IMR-90 (cell line): ENCODE measurements at regions not wholly inside any gene's neighbourhood (a gene's known extent, or its start where the extent isn't known, plus 50 kb on each side); places are given as distances from the start of the nearest gene placed in this dataset.

ENCODE experiments used
- ATAC-seq: fragments of 200-7000 bp; cut with Tn5 transposase; 2 replicates; pipeline ENCODE4 v1.9.1; 2020; ENCODE audit warnings: low read depth, mild to moderate bottlenecking, moderate library complexity
- BruUV-seq: library from RNA; stranded (reverse); fragments of 400-500 nt; replicated peaks from 2 replicates; lab custom pipeline; 2021; lab: Mats Ljungman, UMichigan
- CTCF ChIA-PET: fragments of 300-600 bp; formaldehyde crosslinking; extraction: SDS; loops from one replicate; lab custom pipeline; 2021; ENCODE audit warnings: antibody characterized with exemption; lab: Yijun Ruan, JAX
- POLR2A ChIA-PET: fragments of 300-600 bp; sonication (Branson Sonifier 250); formaldehyde crosslinking; loops from one replicate; lab custom pipeline; 2022; ENCODE audit warnings: antibody characterized with exemption; ENCODE audit not compliant: unreplicated experiment; lab: Charles Lee
- DNase-seq: peaks from one replicate; pipeline ENCODE4 v3.0.0; 2013
- H2AFZ ChIP-seq: replicated peaks from 2 replicates; pipeline ENCODE3; 2013; ENCODE audit warnings: low read length, mild to moderate bottlenecking; ENCODE audit not compliant: poor library complexity
- H2AK5ac ChIP-seq: 2 replicates; pipeline ENCODE4 v1.6.1; 2013; ENCODE audit warnings: low read depth, low read length, inconsistent platforms
- H2AK9ac ChIP-seq: replicated peaks from 2 replicates; pipeline ENCODE3; 2013; ENCODE audit warnings: mild to moderate bottlenecking, low read depth, low read length, moderate library complexity; ENCODE audit not compliant: poor library complexity
- H2BK120ac ChIP-seq: 2 replicates; pipeline ENCODE4 v1.6.1; 2013; ENCODE audit warnings: low read depth, low read length, inconsistent platforms
- H2BK15ac ChIP-seq: 3 replicates; pipeline ENCODE4 v1.6.1; 2013; ENCODE audit warnings: low read depth, low read length, inconsistent platforms
- H2BK20ac ChIP-seq: 2 replicates; pipeline ENCODE4 v1.6.1; 2013; ENCODE audit warnings: low read depth, mild to moderate bottlenecking, inconsistent platforms, low read length, moderate library complexity
- H2BK5ac ChIP-seq: 2 replicates; pipeline ENCODE4 v1.6.1; 2013; ENCODE audit warnings: mild to moderate bottlenecking, low read depth, low read length, inconsistent platforms; ENCODE audit not compliant: poor library complexity, severe bottlenecking
- H3K14ac ChIP-seq: replicated peaks from 2 replicates; pipeline ENCODE4 v1.6.1; 2013; ENCODE audit warnings: low read depth, low read length, inconsistent platforms
- H3K18ac ChIP-seq: 2 replicates; pipeline ENCODE4 v1.6.1; 2013; ENCODE audit warnings: low read depth, low read length, control low read depth
- H3K23ac ChIP-seq: 2 replicates; pipeline ENCODE4 v1.6.1; 2013; ENCODE audit warnings: low read depth, low read length, inconsistent platforms
- H3K27ac ChIP-seq: 2 replicates; pipeline ENCODE4 v1.5.1; 2013; ENCODE audit warnings: mild to moderate bottlenecking, control low read depth, low read length; ENCODE audit not compliant: insufficient read depth
- H3K27me3 ChIP-seq: 2 replicates; pipeline ENCODE4 v1.6.1; 2013; ENCODE audit warnings: low read length; ENCODE audit not compliant: control insufficient read depth, insufficient read depth
- H3K36me3 ChIP-seq: 2 replicates; pipeline ENCODE4 v1.6.1; 2013; ENCODE audit warnings: low read length, mixed read lengths; ENCODE audit not compliant: control insufficient read depth, insufficient read depth
- H3K4ac ChIP-seq: 2 replicates; pipeline ENCODE4 v1.6.1; 2013; ENCODE audit warnings: low read depth, low read length, inconsistent platforms
- H3K4me1 ChIP-seq: 2 replicates; pipeline ENCODE4 v1.6.1; 2013; ENCODE audit warnings: low read length, mixed read lengths; ENCODE audit not compliant: control insufficient read depth, insufficient read depth
- H3K4me2 ChIP-seq: 2 replicates; pipeline ENCODE4 v1.6.1; 2013; ENCODE audit warnings: low read depth, mild to moderate bottlenecking, control low read depth, low read length, moderate library complexity
- H3K4me3 ChIP-seq: 2 replicates; pipeline ENCODE4 v1.5.1; 2013; ENCODE audit warnings: low read depth, mild to moderate bottlenecking, control low read depth, low read length, moderate library complexity; ENCODE audit not compliant: insufficient read depth
- H3K56ac ChIP-seq: 2 replicates; pipeline ENCODE4 v1.6.1; 2013; ENCODE audit warnings: low read length, inconsistent platforms; ENCODE audit not compliant: insufficient read depth; ENCODE audit errors: extremely low read depth
- H3K79me1 ChIP-seq, 2 experiments: 2 replicates each; pipeline ENCODE4 v1.6.1; 2013; ENCODE audit warnings: low read length in 2 of 2, inconsistent platforms in 1 of 2, low read depth in 1 of 2
- H3K9ac ChIP-seq: 2 replicates; pipeline ENCODE4 v1.6.1; 2013; ENCODE audit warnings: low read depth, low read length, control low read depth
- H3K9me1 ChIP-seq: 2 replicates; pipeline ENCODE4 v1.6.1; 2013; ENCODE audit warnings: low read length, inconsistent platforms; ENCODE audit not compliant: insufficient read depth
- H3K9me3 ChIP-seq: 2 replicates; pipeline ENCODE4 v1.6.1; 2013; ENCODE audit warnings: low read length; ENCODE audit not compliant: control insufficient read depth, insufficient read depth
- H4K20me1 ChIP-seq: 2 replicates; pipeline ENCODE4 v1.6.1; 2013; ENCODE audit warnings: low read length, inconsistent platforms; ENCODE audit not compliant: insufficient read depth
- H4K5ac ChIP-seq: 2 replicates; pipeline ENCODE4 v1.6.1; 2013; ENCODE audit warnings: mild to moderate bottlenecking, low read depth, low read length, control low read depth
- H4K8ac ChIP-seq, 2 experiments: 2 replicates each; pipeline ENCODE4 v1.6.1; 2013; ENCODE audit warnings: low read depth in 2 of 2, low read length in 2 of 2, control low read depth in 1 of 2, inconsistent platforms in 1 of 2
- H4K91ac ChIP-seq: 2 replicates; pipeline ENCODE4 v1.6.1; 2013; ENCODE audit warnings: low read depth, low read length, inconsistent platforms; ENCODE audit not compliant: insufficient read depth
- BHLHE40 ChIP-seq: fragments of 150-350 bp; IDR thresholded peaks from 2 replicates; pipeline ENCODE4 v1.6.1; 2016; ENCODE audit warnings: mild to moderate bottlenecking, low read depth, low read length
- CEBPB ChIP-seq: IDR thresholded peaks from 2 replicates; pipeline ENCODE4 v1.6.1; 2012; ENCODE audit warnings: low read depth, low read length, improper control_type of control experiment
- CHD1 ChIP-seq: IDR thresholded peaks from 2 replicates; pipeline ENCODE4 v1.6.1; 2012; ENCODE audit warnings: low read depth, low read length, improper control_type of control experiment
- CTCF ChIP-seq: conservative IDR thresholded peaks from 2 replicates; pipeline ENCODE4 v1.5.1; 2012; ENCODE audit warnings: mild to moderate bottlenecking, low read depth, low read length, improper control_type of control experiment
- MAZ ChIP-seq: IDR thresholded peaks from 2 replicates; pipeline ENCODE4 v1.6.1; 2012; ENCODE audit warnings: low read depth, mild to moderate bottlenecking, low read length, improper control_type of control experiment, moderate library complexity, borderline replicate concordance
- NFE2L2 ChIP-seq: fragments of 150-350 bp; IDR thresholded peaks from 2 replicates; pipeline ENCODE4 v1.6.1; 2016; ENCODE audit warnings: low read depth, mild to moderate bottlenecking, low read length
- RAD21 ChIP-seq: IDR thresholded peaks from 2 replicates; pipeline ENCODE4 v1.6.1; 2012; ENCODE audit warnings: low read length, improper control_type of control experiment
- WGBS, 2 experiments: methylation state at CpG; one replicate each; pipeline versions ENCODE4 v1.1.5 to v1.1.7; 2013; ENCODE audit warnings: missing lambda C conversion rate in 2 of 2; ENCODE audit not compliant: insufficient read length in 1 of 2; ENCODE audit errors: extremely low coverage in 2 of 2; 5-methylcytosine and 5-hydroxymethylcytosine counted together
- dilution Hi-C: fragments of 300-500 bp; cut with HindIII; formaldehyde crosslinking; loops from one replicate; pipeline ENCODE4 v1.14.3; 2018; ENCODE audit warnings: low sequenced_read_pairs; ENCODE audit not compliant: unreplicated experiment
- in situ Hi-C: fragments of 300-500 bp; cut with MboI; formaldehyde crosslinking; loops from 3 replicates; pipeline ENCODE4 v1.14.3; 2019; ENCODE audit warnings: low sequenced_read_pairs, inconsistent platforms, mixed read lengths
- intact Hi-C: fragments of 100-400 bp; cut with micrococcal nuclease; formaldehyde crosslinking; loops from 2 replicates; pipeline ENCODE4 v1.10.0; 2022

- Histone ChIP-seq H2BK5ac (no peak overlapping the region), H3K56ac (no peak overlapping the region), H3K14ac (no peak overlapping the region), H3K23ac (no peak overlapping the region), H2AK9ac (no peak overlapping the region), H3K4me3 (no peak overlapping the region), H4K20me1 (no peaks in the 10 kb centered on the region), H4K5ac (no peak overlapping the region), H3K4ac (no peak overlapping the region), H4K91ac (no peak overlapping the region), H2BK15ac (no peak overlapping the region), H2BK20ac (no peak overlapping the region), H3K27ac (no peak overlapping the region), H3K79me1 (no peaks in the 10 kb centered on the region), H3K9ac (no peak overlapping the region), H3K4me1 (no peaks in the 10 kb centered on the region), H2BK120ac (no peak overlapping the region), H3K36me3 (no peaks in the 10 kb centered on the region), H2AK5ac (no peak overlapping the region), H3K9me1 (no peaks in the 10 kb centered on the region), H4K8ac (no peak overlapping the region), H3K9me3 (no peaks in the 10 kb centered on the region; the same call in 1 of the 2 replicates), H3K4me2 (no peak overlapping the region), H3K27me3 (no peaks in the 10 kb centered on the region), H2AFZ (no peak overlapping the region), H3K18ac (no peak overlapping the region)
- no peak for TF ChIP-seq BHLHE40
- no peak for TF ChIP-seq MAZ
- TF ChIP-seq CTCF: no peak
- TF ChIP-seq CEBPB: no peak
- no peak for TF ChIP-seq RAD21
- TF ChIP-seq NFE2L2: no peak
- TF ChIP-seq CHD1: no peak
- in situ Hi-C loops (no loop called here), dilution Hi-C loops (no loop called here), intact Hi-C loops (no loop called here)
- DNase-seq: no peak
- ChIA-PET CTCF (no interaction called here), POLR2A (no interaction called here)
- no CpG with 5 or more reads among the region's 1 CpG for WGBS, 2 experiments
- BruUV-seq: no TSS peak
- ATAC-seq: no peak
Observed at GRCh38 chr11:103824116-103824515, 212.3 kb upstream of the DDI1 start.
